Esophagus muscularis mucosa (tissue), 3 donors: ENCODE measurements at regions not wholly inside any gene's neighbourhood (a gene's known extent, or its start where the extent isn't known, plus 50 kb on each side); places are given as distances from the start of the nearest gene placed in this dataset.

Experiments used
- POLR2A ChIP-seq: fragments of 450-650 bp; IDR thresholded peaks from one replicate; pipeline ENCODE4 v1.6.1; 2017; ENCODE audit warnings: antibody characterized with exemption, moderate library complexity, mild to moderate bottlenecking, low read depth
- TF ChIP-seq, protein P1 (sequence below), 3 experiments: fragments of 200-600 bp in 2 of 3; fragments of 450-650 bp in 1 of 3; sonication (generic) in 2 of 3; IDR thresholded peaks; one replicate each; pipeline ENCODE4 v1.5.1; 2017 to 2019; ENCODE audit warnings: antibody characterized with exemption in 3 of 3, mild to moderate bottlenecking in 2 of 3, moderate library complexity in 1 of 3

DNA sequence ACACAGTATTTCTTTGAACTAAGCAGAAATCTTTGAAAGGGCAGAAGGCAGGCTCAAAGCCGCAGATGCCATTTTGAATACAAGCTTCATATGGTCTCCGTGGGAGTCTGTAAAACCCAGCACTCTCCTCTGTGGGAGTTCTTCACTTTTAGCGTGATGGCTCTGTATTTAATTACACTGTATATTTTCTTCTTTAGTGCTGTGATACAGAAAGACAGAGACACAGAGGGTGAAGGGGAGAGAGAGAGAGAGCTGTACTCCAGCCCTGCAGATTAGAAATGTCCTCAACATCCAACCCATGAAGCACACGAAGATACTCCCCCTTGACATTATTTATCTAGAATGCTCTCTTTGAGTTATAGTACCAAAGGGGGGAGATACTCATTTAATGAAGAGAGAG is 752.6 kb upstream of the NR2F2 start:
- TF ChIP-seq, protein P1, sequence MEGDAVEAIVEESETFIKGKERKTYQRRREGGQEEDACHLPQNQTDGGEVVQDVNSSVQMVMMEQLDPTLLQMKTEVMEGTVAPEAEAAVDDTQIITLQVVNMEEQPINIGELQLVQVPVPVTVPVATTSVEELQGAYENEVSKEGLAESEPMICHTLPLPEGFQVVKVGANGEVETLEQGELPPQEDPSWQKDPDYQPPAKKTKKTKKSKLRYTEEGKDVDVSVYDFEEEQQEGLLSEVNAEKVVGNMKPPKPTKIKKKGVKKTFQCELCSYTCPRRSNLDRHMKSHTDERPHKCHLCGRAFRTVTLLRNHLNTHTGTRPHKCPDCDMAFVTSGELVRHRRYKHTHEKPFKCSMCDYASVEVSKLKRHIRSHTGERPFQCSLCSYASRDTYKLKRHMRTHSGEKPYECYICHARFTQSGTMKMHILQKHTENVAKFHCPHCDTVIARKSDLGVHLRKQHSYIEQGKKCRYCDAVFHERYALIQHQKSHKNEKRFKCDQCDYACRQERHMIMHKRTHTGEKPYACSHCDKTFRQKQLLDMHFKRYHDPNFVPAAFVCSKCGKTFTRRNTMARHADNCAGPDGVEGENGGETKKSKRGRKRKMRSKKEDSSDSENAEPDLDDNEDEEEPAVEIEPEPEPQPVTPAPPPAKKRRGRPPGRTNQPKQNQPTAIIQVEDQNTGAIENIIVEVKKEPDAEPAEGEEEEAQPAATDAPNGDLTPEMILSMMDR (IDR thresholded peaks at IDR 0.05): no peak
- no peak for TF ChIP-seq POLR2A
